ENCODE measurements at regions not wholly inside any gene's neighbourhood (a gene's known extent, or its start where the extent isn't known, plus 50 kb on each side); places are given as distances from the start of the nearest gene placed in this dataset.

DNA sequence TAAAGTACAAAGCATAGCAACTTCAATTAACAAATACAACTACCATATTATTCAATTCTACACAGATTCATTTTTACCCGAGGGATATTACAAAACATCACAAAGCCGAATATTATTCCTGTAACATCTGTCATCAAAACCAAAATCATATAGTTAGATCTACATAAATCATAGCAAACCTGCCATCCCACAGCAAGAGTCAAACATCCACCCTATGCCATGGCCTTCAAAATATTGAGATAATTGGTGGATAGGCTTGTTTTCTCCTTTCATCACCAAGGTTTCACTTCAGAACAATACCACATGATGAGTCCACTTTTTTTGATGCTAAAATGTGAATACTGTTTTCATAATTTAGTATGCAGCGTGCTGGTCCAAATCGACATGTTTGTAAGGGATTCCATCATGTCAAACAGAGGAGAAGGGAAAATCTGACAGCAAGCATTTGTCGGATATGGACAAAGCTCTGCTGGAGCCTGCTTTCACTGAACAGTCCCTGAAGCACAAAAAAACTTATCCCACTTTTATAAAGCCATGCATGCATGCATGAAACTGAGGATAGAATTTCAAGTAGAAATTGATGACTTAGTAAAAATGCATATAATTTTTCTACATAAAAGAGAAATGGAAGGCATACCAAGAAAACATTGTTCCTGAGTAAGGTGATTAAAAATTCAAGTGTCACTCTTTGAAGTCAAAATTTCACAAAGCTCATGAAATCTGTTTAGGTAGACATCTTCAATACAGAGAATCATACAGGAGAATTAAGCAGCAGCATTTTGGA, 494.1 kb downstream of the HACE1 start:
- TF ChIP-seq EP300 (IDR thresholded peaks at IDR 0.05) (no peak), POLR2A (IDR thresholded peaks at IDR 0.05) (no peak), POLR2AphosphoS5 (IDR thresholded peaks at IDR 0.05) (no peak)
- TF ChIP-seq, protein P1, sequence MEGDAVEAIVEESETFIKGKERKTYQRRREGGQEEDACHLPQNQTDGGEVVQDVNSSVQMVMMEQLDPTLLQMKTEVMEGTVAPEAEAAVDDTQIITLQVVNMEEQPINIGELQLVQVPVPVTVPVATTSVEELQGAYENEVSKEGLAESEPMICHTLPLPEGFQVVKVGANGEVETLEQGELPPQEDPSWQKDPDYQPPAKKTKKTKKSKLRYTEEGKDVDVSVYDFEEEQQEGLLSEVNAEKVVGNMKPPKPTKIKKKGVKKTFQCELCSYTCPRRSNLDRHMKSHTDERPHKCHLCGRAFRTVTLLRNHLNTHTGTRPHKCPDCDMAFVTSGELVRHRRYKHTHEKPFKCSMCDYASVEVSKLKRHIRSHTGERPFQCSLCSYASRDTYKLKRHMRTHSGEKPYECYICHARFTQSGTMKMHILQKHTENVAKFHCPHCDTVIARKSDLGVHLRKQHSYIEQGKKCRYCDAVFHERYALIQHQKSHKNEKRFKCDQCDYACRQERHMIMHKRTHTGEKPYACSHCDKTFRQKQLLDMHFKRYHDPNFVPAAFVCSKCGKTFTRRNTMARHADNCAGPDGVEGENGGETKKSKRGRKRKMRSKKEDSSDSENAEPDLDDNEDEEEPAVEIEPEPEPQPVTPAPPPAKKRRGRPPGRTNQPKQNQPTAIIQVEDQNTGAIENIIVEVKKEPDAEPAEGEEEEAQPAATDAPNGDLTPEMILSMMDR (IDR thresholded peaks at IDR 0.05) = no peak
- H3K27ac ChIP-seq = no peak overlapping the region
- no peak for DNase-seq (ENCODE audit: low spot score in 2 of 2)
- no peak overlapping the region for H3K4me3 ChIP-seq
- WGBS = 69% methylated on average over 5 of the region's 5 CpGs
- no peaks in the 10 kb centered on the region for H3K27me3 ChIP-seq
- no peaks in the 10 kb centered on the region for H3K4me1 ChIP-seq
- H3K36me3 ChIP-seq = no peaks in the 10 kb centered on the region
- no peaks in the 10 kb centered on the region for H3K9me3 ChIP-seq

DNA sequence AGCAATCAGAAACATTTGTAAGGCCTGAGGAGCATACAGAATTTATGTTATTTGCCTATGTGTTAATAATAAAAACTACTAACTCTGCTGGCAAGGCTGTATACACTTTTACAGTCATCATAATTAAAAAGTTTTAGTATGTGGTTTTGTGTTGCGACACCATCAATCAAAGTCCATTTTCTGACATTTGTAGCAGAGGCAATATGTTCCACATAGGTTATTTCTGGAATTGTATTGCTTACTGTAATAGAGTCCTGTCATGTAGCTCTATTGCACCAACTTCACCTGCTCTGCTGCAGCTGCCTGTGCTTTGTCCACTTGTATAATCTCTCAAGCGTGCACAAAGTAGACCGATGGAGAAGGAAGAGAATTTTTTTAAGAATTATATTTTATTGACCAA, 501.8 kb downstream of the HACE1 start:
- 91% methylated on average over 3 of the region's 3 CpGs for WGBS
- TF ChIP-seq, protein P1 (IDR thresholded peaks at IDR 0.05) = no peak
- TF ChIP-seq EP300 (IDR thresholded peaks at IDR 0.05) = no peak
- TF ChIP-seq POLR2AphosphoS5 (IDR thresholded peaks at IDR 0.05) = no peak
- TF ChIP-seq POLR2A (IDR thresholded peaks at IDR 0.05) = no peak
- no peak overlapping the region for H3K4me3 ChIP-seq
- H3K27me3 ChIP-seq = no peaks in the 10 kb centered on the region
- no peak for DNase-seq (ENCODE audit: low spot score in 2 of 2)
- no peaks in the 10 kb centered on the region for H3K36me3 ChIP-seq
- no peaks in the 10 kb centered on the region for H3K9me3 ChIP-seq
- no peak overlapping the region for H3K27ac ChIP-seq
- no peaks in the 10 kb centered on the region for H3K4me1 ChIP-seq

DNA sequence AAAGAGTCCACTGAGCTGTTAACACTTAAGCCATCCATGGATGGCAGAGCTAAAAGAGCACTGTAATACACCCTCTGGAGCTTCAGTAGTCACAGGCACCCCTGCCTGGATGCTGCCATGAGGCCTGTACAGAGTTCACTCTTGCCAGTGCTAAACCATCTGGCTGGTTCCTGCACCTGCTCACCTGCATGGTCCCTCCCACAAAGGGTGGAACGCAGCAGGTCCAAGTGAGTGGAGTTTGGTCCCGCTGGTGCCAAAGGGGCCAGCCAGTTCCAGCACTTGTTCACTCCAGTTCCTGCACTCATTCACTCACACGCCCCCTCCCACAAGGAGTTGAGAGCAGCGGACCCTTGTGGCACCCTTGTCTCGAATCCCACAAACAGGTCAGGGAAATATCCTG, 503.5 kb downstream of the HACE1 start:
- H3K36me3 ChIP-seq = no peaks in the 10 kb centered on the region
- TF ChIP-seq, protein P1 (IDR thresholded peaks at IDR 0.05) = no peak
- no peak for TF ChIP-seq POLR2AphosphoS5 (IDR thresholded peaks at IDR 0.05)
- WGBS = 97% methylated on average over 4 of the region's 5 CpGs
- no peak overlapping the region for H3K4me3 ChIP-seq
- H3K9me3 ChIP-seq = no peaks in the 10 kb centered on the region
- no peaks in the 10 kb centered on the region for H3K27me3 ChIP-seq
- H3K4me1 ChIP-seq = no peaks in the 10 kb centered on the region
- no peak overlapping the region for H3K27ac ChIP-seq
- no peak for DNase-seq (ENCODE audit: low spot score in 2 of 2)

DNA sequence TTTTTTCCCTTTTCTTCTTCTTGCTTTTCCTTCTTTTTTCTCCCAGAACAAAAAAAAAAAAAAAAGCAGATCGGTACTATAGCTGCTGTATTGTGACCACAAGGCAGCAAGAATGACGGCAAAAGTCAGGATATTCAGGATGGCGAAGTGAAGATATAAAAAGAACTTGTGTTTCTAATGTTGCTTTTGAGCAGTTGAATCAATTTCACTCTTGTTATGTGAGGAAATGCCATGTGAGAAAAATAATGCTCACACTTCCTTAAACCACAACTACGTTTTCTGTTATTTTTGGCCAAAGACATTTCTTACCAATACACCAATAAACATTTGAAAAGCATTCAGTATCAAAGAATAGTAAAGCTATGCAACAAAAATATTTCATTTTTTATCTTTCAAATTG, 510.5 kb downstream of the HACE1 start:
- Histone ChIP-seq H3K4me3 (no peak overlapping the region), H3K9me3 (peaks cover 4% of the 10 kb centered on the region), H3K36me3 (no peaks in the 10 kb centered on the region), H3K27ac (no peak overlapping the region), H3K4me1 (no peaks in the 10 kb centered on the region), H3K27me3 (no peaks in the 10 kb centered on the region)
- DNase-seq (ENCODE audit: low spot score in 2 of 2) = no peak
- TF ChIP-seq, protein P1 (IDR thresholded peaks at IDR 0.05) = no peak
- no peak for TF ChIP-seq POLR2A (IDR thresholded peaks at IDR 0.05)
- WGBS = 63% methylated on average over 4 of the region's 4 CpGs

DNA sequence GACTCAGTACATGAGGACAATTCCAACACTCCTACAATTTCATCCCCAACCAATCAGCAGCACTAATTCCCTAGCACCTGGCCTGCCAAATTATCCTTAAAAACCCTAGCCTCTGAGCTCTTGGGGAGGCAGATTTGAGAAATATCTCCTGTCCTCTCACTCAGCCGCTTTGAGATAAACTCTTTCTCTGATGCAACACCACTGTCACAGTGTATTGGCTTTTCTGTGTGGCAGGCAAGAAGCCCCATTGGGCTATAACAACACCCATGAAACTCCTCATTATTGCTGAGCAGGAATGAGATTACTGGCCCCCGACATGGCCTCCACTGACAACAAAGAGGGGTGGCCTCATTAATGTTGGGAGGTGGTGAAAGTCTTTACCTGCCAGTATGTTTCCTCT, 515.5 kb downstream of the HACE1 start:
- 100% methylated on average over 2 of the region's 2 CpGs for WGBS
- H3K4me3 ChIP-seq = no peak overlapping the region
- no peak for DNase-seq (ENCODE audit: low spot score in 2 of 2)

More for the DNA sequence above, 515.5 kb downstream of the HACE1 start:
- H3K4me1 ChIP-seq = no peaks in the 10 kb centered on the region
- no peak overlapping the region for H3K27ac ChIP-seq
- no peaks in the 10 kb centered on the region for H3K36me3 ChIP-seq
- no peak for TF ChIP-seq EP300 (IDR thresholded peaks at IDR 0.05)
- TF ChIP-seq POLR2AphosphoS5 (IDR thresholded peaks at IDR 0.05) = no peak
- TF ChIP-seq, protein P1 (IDR thresholded peaks at IDR 0.05) = no peak
- no peak for TF ChIP-seq POLR2A (IDR thresholded peaks at IDR 0.05)
- H3K27me3 ChIP-seq = no peaks in the 10 kb centered on the region
- peaks cover 4% of the 10 kb centered on the region for H3K9me3 ChIP-seq
